Endodermal cell (in vitro differentiated cells): ENCODE measurements at regions not wholly inside any gene's neighbourhood (a gene's known extent, or its start where the extent isn't known, plus 50 kb on each side); places are given as distances from the start of the nearest gene placed in this dataset.

Source experiments
- DNase-seq: peaks from one replicate; pipeline ENCODE4 v3.0.0-alpha.2; 2017
- H3K27ac ChIP-seq: 2 replicates; pipeline ENCODE4 v1.5.1; 2013; ENCODE audit warnings: mild to moderate bottlenecking, low read depth, low read length, moderate library complexity
- H3K27me3 ChIP-seq: 2 replicates; pipeline ENCODE4 v1.6.1; 2013; ENCODE audit warnings: mild to moderate bottlenecking, low read length, moderate library complexity; ENCODE audit not compliant: insufficient read depth, control insufficient read depth, poor library complexity, severe bottlenecking
- H3K36me3 ChIP-seq: 2 replicates; pipeline ENCODE4 v1.7.0; 2013; ENCODE audit warnings: mild to moderate bottlenecking, low read length, moderate library complexity; ENCODE audit not compliant: control insufficient read depth, insufficient read depth
- H3K4me1 ChIP-seq: one replicate; pipeline ENCODE4 v1.7.0; 2013; ENCODE audit warnings: low read length; ENCODE audit not compliant: control insufficient read depth, insufficient read depth
- H3K4me3 ChIP-seq: 2 replicates; pipeline ENCODE4 v1.5.1; 2013; ENCODE audit warnings: mild to moderate bottlenecking, low read length, moderate library complexity
- H3K9ac ChIP-seq: 2 replicates; pipeline ENCODE4 v1.6.1; 2013; ENCODE audit warnings: mild to moderate bottlenecking, low read length, moderate library complexity; ENCODE audit not compliant: poor library complexity, severe bottlenecking; ENCODE audit errors: extremely low read depth
- H3K9me3 ChIP-seq: 2 replicates; pipeline ENCODE4 v1.6.1; 2013; ENCODE audit warnings: mild to moderate bottlenecking, low read length, moderate library complexity; ENCODE audit not compliant: control insufficient read depth
- H3K27ac Mint-ChIP-seq: 2 replicates; pipeline ENCODE4 v1.8.0; 2020; ENCODE audit warnings: mixed read lengths
- H3K27me3 Mint-ChIP-seq: 2 replicates; pipeline ENCODE4 v1.8.0; 2021; ENCODE audit warnings: mild to moderate bottlenecking, mixed read lengths; ENCODE audit not compliant: insufficient read depth
- H3K36me3 Mint-ChIP-seq: 2 replicates; pipeline ENCODE4 v1.8.0; 2020; ENCODE audit warnings: low read depth, mixed read lengths
- H3K4me1 Mint-ChIP-seq: 2 replicates; pipeline ENCODE4 v1.8.0; 2020; ENCODE audit warnings: mixed read lengths
- H3K4me3 Mint-ChIP-seq: 2 replicates; pipeline ENCODE4 v1.8.0; 2020; ENCODE audit warnings: mild to moderate bottlenecking, moderate library complexity, mixed read lengths
- H3K9me3 Mint-ChIP-seq: 2 replicates; pipeline ENCODE4 v1.8.0; 2020; ENCODE audit warnings: mild to moderate bottlenecking, mixed read lengths
- CTCF ChIP-seq: fragments of 200-600 bp; sonication (generic); conservative IDR thresholded peaks from 2 replicates; pipeline ENCODE4 v1.5.0; 2021; ENCODE audit warnings: antibody characterized with exemption, mild to moderate bottlenecking
- WGBS, 2 experiments: methylation state at CpG; one replicate each; pipeline versions ENCODE4 v1.1.5 to v1.1.7; 2013; ENCODE audit warnings: missing lambda C conversion rate in 2 of 2, mixed read lengths in 1 of 2; ENCODE audit not compliant: insufficient coverage in 1 of 2, insufficient read length in 1 of 2; 5-methylcytosine and 5-hydroxymethylcytosine counted together

DNA sequence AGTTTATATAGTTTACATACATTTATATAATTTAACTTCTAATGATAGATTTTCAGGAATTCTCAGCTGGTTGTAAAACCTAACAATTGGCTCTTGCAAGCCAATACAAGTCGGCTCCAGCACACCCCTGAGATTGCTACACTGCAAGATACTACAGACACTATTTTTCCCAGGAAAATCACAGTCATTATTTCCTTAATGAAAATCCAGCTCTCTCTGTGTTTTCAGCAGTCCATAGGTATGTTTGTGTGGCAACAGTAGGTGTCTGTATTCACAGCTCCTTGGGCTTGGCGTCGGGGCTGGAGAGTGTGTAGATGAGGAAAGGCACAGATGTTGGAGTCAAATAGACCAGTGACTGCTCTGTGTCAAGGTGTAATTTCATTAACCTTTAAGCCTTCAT is 78.7 kb upstream of the SPTBN1 start:
- Mint-ChIP-seq H3K9me3 (no peaks in the 10 kb centered on the region), H3K36me3 (no peaks in the 10 kb centered on the region), H3K27ac (peak overlapping the region; percentile 74), H3K4me3 (no peak overlapping the region), H3K4me1 (peaks cover 42% of the 10 kb centered on the region), H3K27me3 (peaks cover 2% of the 10 kb centered on the region)
- Histone ChIP-seq H3K27me3 (no peaks in the 10 kb centered on the region), H3K9me3 (no peaks in the 10 kb centered on the region), H3K9ac (no peak overlapping the region), H3K27ac (no peak overlapping the region), H3K4me3 (peak overlapping the region; percentile 30), H3K4me1 (peaks cover 29% of the 10 kb centered on the region), H3K36me3 (no peaks in the 10 kb centered on the region)
- WGBS, 2 experiments = 77% methylated on average over 3 of the region's 3 CpGs; no CpG with 5 or more reads in 1 of the 2 experiments
- no peak for TF ChIP-seq CTCF
- DNase-seq = no peak

GRCh38 chr2:54377901-54378493 is 78.1 kb upstream of the SPTBN1 start:
- 44 to 55% methylated on average over 9 to 10 of the region's 10 CpGs for WGBS, 2 experiments
- H3K27ac ChIP-seq = no peak overlapping the region
- Mint-ChIP-seq H3K27me3 (peaks cover 2% of the 10 kb centered on the region), H3K27ac (peak overlapping the region; percentile 74), H3K4me1 (peaks cover 42% of the 10 kb centered on the region), H3K4me3 (no peak overlapping the region), H3K36me3 (no peaks in the 10 kb centered on the region), H3K9me3 (no peaks in the 10 kb centered on the region)
- H3K36me3 ChIP-seq = no peaks in the 10 kb centered on the region
- peak overlapping the region; percentile 30 for H3K4me3 ChIP-seq
- H3K9ac ChIP-seq = peak overlapping the region; percentile 7
- DNase-seq = peak; percentile 64
- H3K9me3 ChIP-seq = no peaks in the 10 kb centered on the region
- TF ChIP-seq CTCF = no peak
- peaks cover 29% of the 10 kb centered on the region for H3K4me1 ChIP-seq
- no peaks in the 10 kb centered on the region for H3K27me3 ChIP-seq

DNA sequence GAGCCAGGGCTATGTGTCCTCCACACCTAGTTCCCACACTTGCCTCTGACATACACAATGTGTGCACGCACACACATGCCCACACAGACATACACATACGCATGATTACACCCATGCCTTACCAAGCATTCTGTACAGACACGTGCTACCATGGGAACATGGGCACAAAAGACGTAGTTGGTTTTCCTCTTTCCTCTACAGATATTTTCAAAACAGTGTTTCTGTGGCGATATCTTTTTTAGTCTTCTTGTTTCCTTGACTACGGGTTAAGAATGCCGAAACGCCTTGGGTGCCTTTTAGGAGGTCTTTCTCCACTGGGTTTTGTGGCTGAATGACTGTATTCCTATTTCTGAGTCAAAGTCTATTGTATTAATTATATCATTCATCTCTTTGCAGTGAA is 75.5 kb upstream of the SPTBN1 start:
- WGBS, 2 experiments = 83 to 95% methylated on average over 4 to 8 of the region's 8 CpGs
- no peak overlapping the region for H3K4me3 Mint-ChIP-seq

More for the DNA sequence above, 75.5 kb upstream of the SPTBN1 start:
- Histone ChIP-seq H3K27me3 (no peaks in the 10 kb centered on the region), H3K4me3 (no peak overlapping the region), H3K4me1 (peaks cover 29% of the 10 kb centered on the region), H3K9me3 (no peaks in the 10 kb centered on the region), H3K27ac (peak overlapping the region; percentile 61), H3K9ac (no peak overlapping the region), H3K36me3 (no peaks in the 10 kb centered on the region)
- Mint-ChIP-seq H3K27ac (no peak overlapping the region), H3K9me3 (no peaks in the 10 kb centered on the region), H3K4me1 (peaks cover 41% of the 10 kb centered on the region), H3K27me3 (no peaks in the 10 kb centered on the region), H3K36me3 (no peaks in the 10 kb centered on the region)
- TF ChIP-seq CTCF = no peak
- DNase-seq = no peak
